ENCODE measurements at regions not wholly inside any gene's neighbourhood (a gene's known extent, or its start where the extent isn't known, plus 50 kb on each side); places are given as distances from the start of the nearest gene placed in this dataset.

- DNase-seq (ENCODE audit: low read depth) = no peak
These were observed 87.4 kb downstream of the ELAPOR2 start for GRCh38 chr7:86972072-86972471.

DNA sequence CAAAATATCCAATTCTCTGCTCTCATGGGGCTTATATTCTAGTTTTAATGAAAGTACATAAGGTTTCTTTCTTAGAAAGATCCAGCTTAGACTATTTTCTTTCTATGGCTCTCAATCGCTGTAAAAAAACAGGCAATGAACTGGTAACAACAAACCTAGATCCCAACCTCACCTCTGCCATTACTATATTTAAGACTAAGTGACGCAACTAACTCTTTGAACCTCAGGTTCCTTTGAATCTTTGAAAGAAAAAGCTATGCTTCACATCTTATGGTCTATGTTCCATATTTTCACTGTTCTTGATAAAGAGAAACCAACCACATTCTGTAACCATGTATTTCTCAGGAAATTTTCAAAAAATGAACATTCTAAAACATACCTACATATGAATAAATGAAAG, 88.5 kb downstream of the ELAPOR2 start:
- DNase-seq (ENCODE audit: low read depth) = no peak

- no peak for DNase-seq (ENCODE audit: low read depth)
These were observed 88.9 kb downstream of the ELAPOR2 start for GRCh38 chr7:86970547-86970946.

DNA sequence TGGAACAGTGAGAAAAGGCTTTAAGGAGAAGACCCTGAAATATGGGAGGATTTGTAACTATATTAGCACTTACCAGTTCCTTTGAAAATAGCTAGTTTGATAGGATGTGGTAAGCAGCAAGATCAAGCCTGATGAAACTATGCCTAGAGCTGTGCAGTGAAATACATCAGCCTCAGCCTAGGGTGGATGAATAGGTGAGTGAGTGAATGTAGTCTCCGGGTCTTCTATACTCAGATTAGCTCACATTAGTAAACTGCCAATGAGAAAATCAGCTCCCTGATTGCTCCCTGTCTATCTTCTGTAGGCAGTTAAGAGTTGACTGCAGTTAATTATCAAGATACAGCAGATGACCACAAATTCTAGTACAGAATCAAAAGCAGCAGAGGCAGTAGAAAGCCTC, 89.6 kb downstream of the ELAPOR2 start:
- DNase-seq (ENCODE audit: low read depth) = no peak

DNA sequence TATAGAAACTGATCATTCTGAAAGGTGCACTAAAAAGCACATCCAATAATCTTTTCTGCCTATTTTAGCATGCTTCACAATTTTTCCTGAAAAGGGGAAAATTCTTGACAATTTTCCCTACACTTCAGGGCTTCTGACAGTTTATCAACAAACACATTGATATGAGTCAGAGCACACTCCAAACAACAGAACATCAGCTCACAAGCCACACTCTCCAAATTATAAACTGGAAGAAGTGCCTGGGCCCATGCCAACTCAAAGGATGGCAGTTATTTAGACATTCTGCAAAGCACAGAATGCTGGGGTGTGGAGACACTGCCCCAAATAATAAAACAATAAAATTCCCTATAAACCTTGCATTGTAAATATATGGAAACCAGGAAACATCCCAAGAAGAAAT, 90.8 kb downstream of the ELAPOR2 start:
- DNase-seq (ENCODE audit: low read depth) = no peak

- DNase-seq (ENCODE audit: low read depth) = no peak
These were observed 92.5 kb downstream of the ELAPOR2 start for GRCh38 chr7:86966916-86967315.

DNA sequence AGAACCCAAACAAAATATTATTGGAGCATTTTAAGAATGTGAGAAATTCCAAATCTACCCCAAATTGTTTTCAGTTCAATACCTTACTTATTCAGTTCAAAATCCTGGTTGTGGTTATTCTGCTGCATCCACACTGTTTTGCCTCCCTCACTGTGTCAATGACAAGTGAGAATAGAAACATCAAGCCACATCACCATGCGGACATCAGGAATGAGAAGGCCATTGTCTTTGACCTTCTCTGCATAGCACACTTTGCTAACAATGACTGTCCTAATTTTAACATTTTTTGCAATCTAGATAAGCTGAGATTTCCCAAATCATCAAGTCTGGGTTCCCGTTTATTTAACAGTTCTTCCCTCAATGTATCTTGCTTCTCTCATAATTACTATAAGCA, 93.7 kb downstream of the ELAPOR2 start:
- DNase-seq (ENCODE audit: low read depth) = no peak

DNA sequence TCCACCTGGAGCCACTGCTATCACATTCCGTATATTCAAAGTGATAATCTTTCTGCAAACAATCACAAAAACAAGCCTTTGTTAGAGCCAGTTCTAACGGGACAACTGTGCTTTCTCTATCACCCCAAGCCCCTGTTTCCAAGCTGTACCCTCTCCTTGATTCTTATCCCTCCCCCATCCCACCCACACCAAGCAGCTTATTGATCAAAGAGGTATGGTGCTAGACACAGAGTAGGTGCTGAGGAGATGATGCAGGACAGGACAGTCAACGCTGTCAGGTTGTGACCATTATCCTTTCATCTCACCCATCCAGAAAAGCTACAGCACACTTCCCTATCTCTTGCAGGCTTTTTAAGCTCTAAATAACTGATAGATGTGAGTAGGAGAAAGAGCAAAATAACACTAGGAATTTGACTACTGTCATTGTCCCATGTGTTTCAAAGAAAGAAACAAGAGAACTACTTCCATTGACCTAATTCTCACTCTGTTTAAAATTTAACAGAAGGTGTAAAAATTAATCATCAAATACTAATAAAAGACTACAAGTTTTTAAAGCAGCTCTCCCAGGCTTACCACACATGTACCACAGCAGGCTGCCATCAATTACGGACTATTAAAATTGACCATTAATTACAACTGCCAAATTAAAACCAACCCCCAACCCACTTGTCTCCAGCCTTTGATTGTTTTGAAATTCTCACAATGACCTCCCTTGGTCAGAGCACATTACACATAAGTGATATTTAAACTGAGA, 94.3 kb downstream of the ELAPOR2 start:
- DNase-seq (ENCODE audit: low read depth) = no peak

DNA sequence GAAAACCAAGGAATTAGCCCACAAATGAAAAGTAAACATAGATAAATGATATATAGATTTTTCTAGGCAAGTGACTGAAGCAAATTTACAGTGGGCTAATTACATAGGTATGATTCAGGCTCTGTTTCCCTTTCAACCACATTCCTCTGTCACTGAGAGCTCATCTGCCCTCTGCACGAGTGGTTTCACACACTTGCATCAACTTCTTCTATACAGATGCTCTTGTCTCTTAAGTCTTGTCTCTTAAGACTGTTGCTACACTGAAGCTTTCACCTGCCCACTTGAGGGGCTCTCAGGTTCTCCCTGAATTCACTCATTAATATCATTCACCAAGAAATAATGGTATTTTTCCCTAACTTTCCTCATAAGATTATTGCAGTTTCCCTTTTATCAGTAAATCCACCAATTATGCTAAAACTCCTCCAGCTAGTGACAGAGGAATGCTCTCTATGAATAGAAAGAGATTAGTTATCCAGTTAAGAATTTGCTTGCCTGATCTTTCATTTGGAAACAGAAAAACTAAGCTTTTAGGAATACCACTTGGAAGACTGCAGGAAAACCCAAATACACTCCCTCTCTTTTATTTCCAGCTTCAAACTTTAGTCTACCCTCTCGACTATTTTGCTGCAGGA, 95.7 kb downstream of the ELAPOR2 start:
- DNase-seq (ENCODE audit: low read depth) = no peak

- DNase-seq (ENCODE audit: low read depth) = no peak
These were observed 96.8 kb downstream of the ELAPOR2 start for GRCh38 chr7:86962623-86963022.

GRCh38 chr7:86961686-86962085, 97.8 kb downstream of the ELAPOR2 start:
- DNase-seq (ENCODE audit: low read depth) = no peak

DNA sequence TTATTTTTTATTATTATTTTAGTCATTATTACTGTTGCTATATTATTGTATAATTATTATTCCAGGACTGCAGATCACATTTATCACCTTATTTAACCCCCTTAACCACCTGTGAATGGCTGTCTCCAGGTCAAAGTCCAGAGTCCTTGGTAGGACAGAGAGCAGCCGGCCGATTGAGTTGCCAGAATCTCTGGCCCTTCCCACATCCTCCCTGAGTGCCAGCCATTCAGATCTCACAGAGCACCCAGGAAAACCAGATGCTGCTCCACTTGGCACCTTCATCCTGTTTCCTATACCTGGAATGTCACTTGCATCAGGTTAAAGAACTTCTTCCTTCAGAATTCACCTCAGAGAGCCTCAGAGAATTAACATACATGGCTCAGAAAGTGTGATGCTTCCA, 101.1 kb downstream of the ELAPOR2 start:
- no peak for DNase-seq (ENCODE audit: low read depth)

GRCh38 chr7:86956567-86956966, 102.9 kb downstream of the ELAPOR2 start:
- DNase-seq (ENCODE audit: low read depth) = no peak

DNA sequence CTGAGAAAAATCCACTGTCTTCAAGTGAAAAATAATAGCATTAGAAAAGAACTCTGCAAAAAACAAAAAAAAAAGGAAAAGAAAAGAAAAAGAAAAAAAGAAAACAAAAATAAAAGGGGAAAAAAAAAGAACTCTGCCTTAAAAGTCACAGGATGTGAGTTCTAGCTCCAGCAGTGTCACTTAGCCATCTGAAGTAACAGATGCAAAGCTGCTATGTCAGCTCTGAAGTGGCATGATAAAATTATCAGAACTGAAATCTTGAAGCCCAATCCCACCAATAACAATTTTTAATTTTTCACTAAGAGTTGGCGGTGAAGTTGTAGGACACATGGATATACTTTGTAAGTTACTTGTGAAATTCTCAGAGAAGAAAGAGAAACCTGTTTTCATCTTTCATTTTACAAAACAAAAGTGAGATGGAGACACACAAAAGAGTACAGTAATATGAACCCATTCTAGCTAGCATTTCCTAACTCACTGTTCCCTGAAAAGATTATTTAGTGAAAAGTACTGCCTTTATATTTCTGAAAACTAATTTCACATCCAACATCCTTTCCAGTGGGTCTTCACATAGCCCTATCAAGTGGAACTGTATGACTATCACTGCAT, 103.5 kb downstream of the ELAPOR2 start:
- no peak for DNase-seq (ENCODE audit: low read depth)

- no peak for DNase-seq (ENCODE audit: low read depth)
These were observed 104.5 kb downstream of the ELAPOR2 start for GRCh38 chr7:86954971-86955370.

- no peak for DNase-seq (ENCODE audit: low read depth)
These were observed 105.7 kb downstream of the ELAPOR2 start for GRCh38 chr7:86953653-86954336.

GRCh38 chr7:86953219-86953618, 106.2 kb downstream of the ELAPOR2 start:
- DNase-seq (ENCODE audit: low read depth) = no peak

GRCh38 chr7:86951895-86952294, 107.6 kb downstream of the ELAPOR2 start:
- no peak for DNase-seq (ENCODE audit: low read depth)

DNA sequence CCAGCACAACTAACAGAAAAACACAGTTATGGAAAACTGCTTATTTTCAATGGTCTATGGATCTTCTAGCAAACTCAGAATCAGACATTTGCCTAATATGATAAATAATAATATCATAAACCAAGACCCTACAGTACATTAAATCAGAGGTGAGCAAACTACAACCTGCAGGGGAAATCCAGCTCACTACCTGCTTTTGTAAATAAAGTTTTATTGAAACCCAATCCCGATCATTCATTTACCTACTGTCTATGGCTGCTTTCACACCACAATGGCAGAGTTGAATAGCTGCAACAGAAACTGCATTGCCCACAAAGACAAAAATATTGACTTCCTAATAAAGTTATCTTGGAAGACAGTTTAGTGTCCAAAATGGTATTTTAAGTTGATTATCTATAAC, 108.5 kb downstream of the ELAPOR2 start:
- no peak for DNase-seq (ENCODE audit: low read depth)

GRCh38 chr7:86950360-86950759, 109.1 kb downstream of the ELAPOR2 start:
- no peak for DNase-seq (ENCODE audit: low read depth)

GRCh38 chr7:86949779-86950260, 109.6 kb downstream of the ELAPOR2 start:
- DNase-seq (ENCODE audit: low read depth) = no peak

GRCh38 chr7:86949052-86949778, 110.2 kb downstream of the ELAPOR2 start:
- DNase-seq (ENCODE audit: low read depth) = no peak
